Astrocyte (in vitro differentiated cells and primary cell): ENCODE measurements at regions not wholly inside any gene's neighbourhood (a gene's known extent, or its start where the extent isn't known, plus 50 kb on each side); places are given as distances from the start of the nearest gene placed in this dataset.

Source experiments
- DNase-seq: peaks from one replicate; pipeline ENCODE4 v3.0.0-alpha.2; 2010; ENCODE audit warnings: low read depth
- FAIRE-seq: peaks from 2 replicates; lab custom pipeline; 2011; peaks lifted over from hg19 to GRCh38; lab: Jason Lieb, UNC
- H2AFZ ChIP-seq: 2 replicates; pipeline ENCODE4 v1.6.0; 2012; ENCODE audit warnings: low read depth, low read length, inconsistent platforms
- H3K27ac ChIP-seq: 2 replicates; pipeline ENCODE4 v1.5.1; 2011; ENCODE audit warnings: low read depth, low read length, inconsistent platforms
- H3K27me3 ChIP-seq: 2 replicates; pipeline ENCODE4 v1.6.0; 2011; ENCODE audit warnings: low read length, inconsistent platforms; ENCODE audit not compliant: insufficient read depth
- H3K36me3 ChIP-seq: 2 replicates; pipeline ENCODE4 v1.5.1; 2011; ENCODE audit warnings: low read length, inconsistent platforms; ENCODE audit not compliant: insufficient read depth
- H3K4me1 ChIP-seq: 2 replicates; pipeline ENCODE4 v1.5.1; 2011; ENCODE audit warnings: low read length, inconsistent platforms; ENCODE audit not compliant: insufficient read depth
- H3K4me2 ChIP-seq: 2 replicates; pipeline ENCODE4 v1.6.0; 2012; ENCODE audit warnings: low read length, inconsistent platforms
- H3K4me3 ChIP-seq: 2 replicates; pipeline ENCODE4 v1.5.1; 2011; ENCODE audit warnings: low read depth, mild to moderate bottlenecking, low read length, inconsistent platforms; ENCODE audit not compliant: insufficient read depth
- H3K79me2 ChIP-seq: 2 replicates; pipeline ENCODE4 v1.6.0; 2012; ENCODE audit warnings: mild to moderate bottlenecking, low read length, inconsistent platforms; ENCODE audit not compliant: insufficient read depth
- H3K9ac ChIP-seq: 2 replicates; pipeline ENCODE4 v1.6.0; 2012; ENCODE audit warnings: mild to moderate bottlenecking, low read length, inconsistent platforms
- H3K9me3 ChIP-seq: 2 replicates; pipeline ENCODE4 v1.5.1; 2012; ENCODE audit warnings: low read depth, mild to moderate bottlenecking, low read length, inconsistent platforms; ENCODE audit not compliant: insufficient read depth
- H4K20me1 ChIP-seq: 2 replicates; pipeline ENCODE4 v1.6.0; 2012; ENCODE audit warnings: low read length, inconsistent platforms; ENCODE audit not compliant: insufficient read depth
- H3K27ac Mint-ChIP-seq: one replicate; pipeline ENCODE4 v1.8.0; 2021; ENCODE audit warnings: mild to moderate bottlenecking, mixed read lengths; ENCODE audit not compliant: unreplicated experiment
- H3K27me3 Mint-ChIP-seq: one replicate; pipeline ENCODE4 v1.8.0; 2021; ENCODE audit warnings: low read depth, mixed read lengths; ENCODE audit not compliant: unreplicated experiment
- H3K36me3 Mint-ChIP-seq: one replicate; pipeline ENCODE4 v1.8.0; 2021; ENCODE audit warnings: low read depth, mixed read lengths; ENCODE audit not compliant: unreplicated experiment
- H3K4me1 Mint-ChIP-seq: one replicate; pipeline ENCODE4 v1.8.0; 2021; ENCODE audit warnings: low read depth, mixed read lengths; ENCODE audit not compliant: unreplicated experiment
- H3K4me3 Mint-ChIP-seq: one replicate; pipeline ENCODE4 v1.8.0; 2021; ENCODE audit warnings: mild to moderate bottlenecking, moderate library complexity, mixed read lengths; ENCODE audit not compliant: unreplicated experiment
- H3K9me3 Mint-ChIP-seq: one replicate; pipeline ENCODE4 v1.8.0; 2021; ENCODE audit warnings: mild to moderate bottlenecking, mixed read lengths; ENCODE audit not compliant: unreplicated experiment
- CTCF ChIP-seq: IDR thresholded peaks from 2 replicates; pipeline ENCODE4 v1.5.1; 2011; ENCODE audit warnings: low read depth, mild to moderate bottlenecking, inconsistent platforms, low read length, moderate library complexity; ENCODE audit not compliant: insufficient read depth
- EZH2 ChIP-seq: IDR thresholded peaks from 2 replicates; pipeline ENCODE4 v1.6.1; 2012; ENCODE audit warnings: mild to moderate bottlenecking, low read length, inconsistent platforms; ENCODE audit not compliant: insufficient read depth

- no peak overlapping the region for H3K4me3 ChIP-seq
- no peaks in the 10 kb centered on the region for H3K4me1 ChIP-seq
- no peak overlapping the region for H3K27ac ChIP-seq
- H3K36me3 Mint-ChIP-seq: no peaks in the 10 kb centered on the region
- H3K27ac Mint-ChIP-seq: no peak overlapping the region
- FAIRE-seq: no peak
- H3K9me3 ChIP-seq: no peaks in the 10 kb centered on the region
- H4K20me1 ChIP-seq: no peaks in the 10 kb centered on the region
- no peak overlapping the region for H3K9ac ChIP-seq
- no peak overlapping the region for H2AFZ ChIP-seq
- peaks cover 61% of the 10 kb centered on the region for H3K27me3 Mint-ChIP-seq
- no peaks in the 10 kb centered on the region for H3K36me3 ChIP-seq
- H3K9me3 Mint-ChIP-seq: peaks cover 5% of the 10 kb centered on the region
- DNase-seq: no peak
- peaks cover 2% of the 10 kb centered on the region for H3K27me3 ChIP-seq
- H3K4me3 Mint-ChIP-seq: no peak overlapping the region
- no peak overlapping the region for H3K4me2 ChIP-seq
- no peaks in the 10 kb centered on the region for H3K79me2 ChIP-seq
- peaks cover 5% of the 10 kb centered on the region for H3K4me1 Mint-ChIP-seq
- no peak for TF ChIP-seq CTCF
- TF ChIP-seq EZH2: no peak
Measured at GRCh38 chr1:18555036-18555435, 74.3 kb downstream of the KLHDC7A start.

DNA sequence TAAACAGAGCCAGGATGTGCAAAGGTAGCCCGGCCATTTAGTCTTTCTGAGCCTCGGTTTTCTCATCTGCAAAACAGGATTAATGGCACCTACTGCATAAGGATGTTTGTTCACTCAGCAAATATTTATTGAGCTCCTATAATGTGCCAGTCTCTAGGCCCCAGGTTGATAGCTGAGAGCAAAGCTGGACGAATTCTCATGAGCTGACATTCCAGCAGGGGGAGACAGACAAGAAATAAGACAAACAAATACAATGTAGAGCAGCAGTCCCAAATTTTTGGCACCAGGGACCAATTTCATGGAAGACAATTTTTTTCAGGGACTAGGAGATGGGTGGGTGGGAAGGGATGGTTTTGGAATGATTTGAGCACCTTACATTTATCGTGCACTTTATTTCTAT, 74.3 kb upstream of the PAX7 start:
- no peak for FAIRE-seq
- peaks cover 2% of the 10 kb centered on the region for H3K27me3 ChIP-seq
- H4K20me1 ChIP-seq: no peaks in the 10 kb centered on the region
- no peak overlapping the region for H3K4me3 ChIP-seq
- H3K36me3 Mint-ChIP-seq: no peaks in the 10 kb centered on the region
- no peaks in the 10 kb centered on the region for H3K79me2 ChIP-seq
- H3K9ac ChIP-seq: no peak overlapping the region
- peaks cover 5% of the 10 kb centered on the region for H3K4me1 Mint-ChIP-seq
- no peaks in the 10 kb centered on the region for H3K9me3 ChIP-seq
- no peak overlapping the region for H3K4me3 Mint-ChIP-seq
- no peaks in the 10 kb centered on the region for H3K4me1 ChIP-seq
- TF ChIP-seq EZH2 (no peak), CTCF (peak; percentile 40)
- no peak overlapping the region for H3K4me2 ChIP-seq
- H2AFZ ChIP-seq: no peak overlapping the region
- H3K27ac Mint-ChIP-seq: no peak overlapping the region
- H3K27me3 Mint-ChIP-seq: peaks cover 57% of the 10 kb centered on the region
- DNase-seq: no peak
- peaks cover 5% of the 10 kb centered on the region for H3K9me3 Mint-ChIP-seq
- H3K27ac ChIP-seq: no peak overlapping the region
- no peaks in the 10 kb centered on the region for H3K36me3 ChIP-seq

GRCh38 chr1:18557621-18558465, 72.8 kb upstream of the PAX7 start:
- Histone ChIP-seq H3K4me3 (no peak overlapping the region), H3K79me2 (no peaks in the 10 kb centered on the region), H3K36me3 (no peaks in the 10 kb centered on the region), H3K27ac (no peak overlapping the region), H2AFZ (no peak overlapping the region), H3K9ac (no peak overlapping the region), H4K20me1 (no peaks in the 10 kb centered on the region), H3K4me1 (no peaks in the 10 kb centered on the region), H3K27me3 (peaks cover 2% of the 10 kb centered on the region), H3K4me2 (no peak overlapping the region), H3K9me3 (no peaks in the 10 kb centered on the region)
- no peak overlapping the region for H3K27ac Mint-ChIP-seq
- DNase-seq (no peak), FAIRE-seq (no peak)
- H3K4me3 Mint-ChIP-seq: peak overlapping the region; percentile 46
- peaks cover 5% of the 10 kb centered on the region for H3K4me1 Mint-ChIP-seq
- TF ChIP-seq CTCF: no peak
- TF ChIP-seq EZH2: no peak
- H3K27me3 Mint-ChIP-seq: peaks cover 55% of the 10 kb centered on the region
- H3K36me3 Mint-ChIP-seq: no peaks in the 10 kb centered on the region
- peaks cover 4% of the 10 kb centered on the region for H3K9me3 Mint-ChIP-seq
